HG03520 (cell line): ENCODE measurements at regions not wholly inside any gene's neighbourhood (a gene's known extent, or its start where the extent isn't known, plus 50 kb on each side); places are given as distances from the start of the nearest gene placed in this dataset.

Source experiments
- ATAC-seq: cut with Tn5 transposase; IDR thresholded peaks from one replicate; pipeline ENCODE4 v1.9.1; 2021; ENCODE audit warnings: mild to moderate bottlenecking, moderate library complexity; ENCODE audit not compliant: unreplicated experiment

DNA sequence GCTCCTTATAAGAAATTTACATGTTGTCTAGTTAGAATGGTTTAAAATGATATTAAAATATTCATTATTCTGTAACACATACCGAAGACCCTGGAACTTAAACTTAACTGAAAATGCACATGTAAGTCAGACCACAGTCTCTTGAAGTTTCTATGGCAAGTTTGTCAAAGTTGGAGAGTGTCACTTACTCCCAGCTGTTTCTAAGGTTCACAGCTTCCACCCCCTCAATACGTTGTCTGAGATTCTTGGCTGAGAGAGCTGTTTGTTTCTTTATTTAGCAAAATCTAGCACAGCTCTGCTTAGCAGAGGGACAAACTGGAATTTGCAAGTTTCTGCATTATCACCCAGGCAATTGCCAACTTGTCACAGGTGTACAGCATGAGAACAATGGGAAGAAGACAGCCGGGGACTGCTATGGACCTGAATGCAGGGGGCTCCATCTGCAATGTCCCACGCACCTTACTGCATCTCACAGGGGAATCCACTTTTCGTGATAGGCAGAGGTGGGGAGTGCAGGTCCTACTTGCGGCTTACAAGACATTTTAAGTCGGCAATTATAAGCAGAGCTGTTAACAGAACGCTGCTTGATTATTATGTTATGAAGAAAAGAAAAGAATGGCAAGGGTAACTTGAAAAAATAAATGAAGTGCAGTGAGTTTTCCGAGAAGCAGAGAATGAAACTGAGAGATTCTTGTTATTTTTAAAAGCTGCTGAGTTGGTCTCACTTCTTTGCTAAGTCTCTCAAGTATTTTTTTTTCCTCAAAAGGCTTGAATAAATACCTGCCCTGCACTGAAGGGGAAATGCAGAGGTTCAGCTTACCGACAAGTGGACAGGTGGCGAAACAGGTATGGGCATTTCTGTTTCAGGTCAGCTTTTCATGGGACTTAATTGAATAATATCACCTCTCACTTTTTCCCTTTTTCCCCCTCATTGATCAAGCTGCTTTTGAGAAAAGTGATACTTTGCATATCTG, 1072.1 kb upstream of the FANCL start:
- no peak for ATAC-seq

DNA sequence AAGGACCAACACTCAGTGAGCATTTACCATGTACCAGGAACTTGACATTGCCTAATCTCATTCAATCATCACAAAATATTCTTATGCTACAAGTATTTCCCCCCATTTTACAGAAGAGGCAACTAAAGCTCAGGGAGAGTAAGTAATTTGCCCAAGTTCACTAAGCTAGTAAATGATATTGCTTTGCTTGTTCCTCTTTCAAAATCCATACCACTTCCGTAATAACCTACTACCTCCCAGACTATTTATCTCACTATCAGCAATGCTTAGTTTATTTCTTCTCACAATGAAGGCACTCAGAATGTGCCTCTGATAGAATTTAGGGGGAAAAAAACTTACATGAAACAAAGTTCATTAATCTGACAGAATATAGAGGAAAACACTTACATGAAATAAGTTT, 1070.9 kb upstream of the FANCL start:
- ATAC-seq, result no peak

DNA sequence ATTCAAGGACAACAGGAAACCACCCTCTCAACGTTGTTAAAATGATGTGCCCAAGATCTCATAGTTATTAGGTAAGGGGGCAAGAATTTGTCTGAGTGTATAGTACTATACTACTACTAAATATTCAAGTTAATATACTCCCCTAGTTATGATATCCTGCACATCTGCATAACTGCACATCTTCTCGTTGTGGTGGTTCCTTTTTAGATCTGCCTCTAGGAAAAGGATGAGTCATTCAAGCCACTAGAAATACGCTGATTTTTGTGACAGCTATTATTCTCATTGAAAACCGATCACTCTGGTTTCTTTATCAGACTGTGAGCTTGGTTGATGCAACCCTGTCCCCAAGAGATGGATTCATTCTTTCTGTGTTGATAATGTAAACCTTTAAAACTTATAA, 1067.0 kb upstream of the FANCL start:
- no peak for ATAC-seq

DNA sequence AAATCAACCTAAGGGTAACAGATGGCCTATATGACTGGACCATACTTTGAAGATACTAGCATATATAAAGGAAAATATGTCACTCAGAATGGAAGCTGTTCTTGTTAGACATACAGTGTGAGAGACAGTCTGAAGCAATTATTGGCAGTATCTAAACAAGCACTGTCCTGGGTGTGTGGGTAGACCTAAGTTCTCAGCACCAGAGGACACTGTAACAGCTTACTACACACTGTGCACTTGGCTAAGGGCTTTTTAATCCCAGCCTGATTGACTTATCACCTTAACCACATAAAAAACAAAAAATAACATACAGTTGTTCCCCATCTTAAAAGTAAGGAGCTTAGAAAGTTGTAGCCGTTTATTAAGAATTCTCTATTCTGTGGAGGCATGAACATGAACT, 1066.1 kb upstream of the FANCL start:
- no peak for ATAC-seq

DNA sequence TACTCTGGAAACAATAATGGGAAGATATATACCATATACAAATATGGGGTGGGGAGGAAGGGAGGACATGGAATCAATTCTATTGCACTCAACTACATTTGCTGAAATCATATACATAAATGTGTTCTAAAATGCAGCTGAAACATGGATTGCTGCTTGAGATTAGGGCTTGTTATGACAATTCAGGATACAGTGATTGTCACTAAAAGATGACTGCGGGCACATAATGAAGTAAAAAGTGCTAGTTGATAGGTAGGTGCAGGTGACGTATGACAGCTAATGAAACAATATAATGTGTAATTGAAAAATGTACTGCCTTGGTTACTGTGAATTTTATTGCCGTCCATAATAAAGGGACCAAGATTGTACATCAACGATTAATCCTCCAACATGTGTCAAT, 1062.1 kb upstream of the FANCL start:
- no peak for ATAC-seq

DNA sequence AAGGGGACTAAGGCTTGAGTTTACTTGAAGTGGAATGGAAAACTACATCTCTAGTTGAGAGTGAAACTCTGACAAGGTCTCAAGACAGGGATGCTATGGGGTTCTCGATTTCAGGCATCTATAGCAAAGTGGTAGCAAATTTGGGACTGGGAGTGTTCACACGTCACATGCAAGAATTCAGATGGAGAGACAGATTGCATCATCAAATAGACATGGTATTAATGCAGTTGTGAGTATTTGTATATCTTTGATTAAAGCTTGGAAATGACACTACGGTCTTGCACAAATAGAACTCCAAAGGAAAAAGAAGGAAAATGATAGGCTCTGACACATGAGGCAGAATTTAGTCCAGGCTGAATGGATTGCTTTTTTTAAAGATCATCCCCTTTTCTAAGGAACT, 1061.6 kb upstream of the FANCL start:
- no peak for ATAC-seq

DNA sequence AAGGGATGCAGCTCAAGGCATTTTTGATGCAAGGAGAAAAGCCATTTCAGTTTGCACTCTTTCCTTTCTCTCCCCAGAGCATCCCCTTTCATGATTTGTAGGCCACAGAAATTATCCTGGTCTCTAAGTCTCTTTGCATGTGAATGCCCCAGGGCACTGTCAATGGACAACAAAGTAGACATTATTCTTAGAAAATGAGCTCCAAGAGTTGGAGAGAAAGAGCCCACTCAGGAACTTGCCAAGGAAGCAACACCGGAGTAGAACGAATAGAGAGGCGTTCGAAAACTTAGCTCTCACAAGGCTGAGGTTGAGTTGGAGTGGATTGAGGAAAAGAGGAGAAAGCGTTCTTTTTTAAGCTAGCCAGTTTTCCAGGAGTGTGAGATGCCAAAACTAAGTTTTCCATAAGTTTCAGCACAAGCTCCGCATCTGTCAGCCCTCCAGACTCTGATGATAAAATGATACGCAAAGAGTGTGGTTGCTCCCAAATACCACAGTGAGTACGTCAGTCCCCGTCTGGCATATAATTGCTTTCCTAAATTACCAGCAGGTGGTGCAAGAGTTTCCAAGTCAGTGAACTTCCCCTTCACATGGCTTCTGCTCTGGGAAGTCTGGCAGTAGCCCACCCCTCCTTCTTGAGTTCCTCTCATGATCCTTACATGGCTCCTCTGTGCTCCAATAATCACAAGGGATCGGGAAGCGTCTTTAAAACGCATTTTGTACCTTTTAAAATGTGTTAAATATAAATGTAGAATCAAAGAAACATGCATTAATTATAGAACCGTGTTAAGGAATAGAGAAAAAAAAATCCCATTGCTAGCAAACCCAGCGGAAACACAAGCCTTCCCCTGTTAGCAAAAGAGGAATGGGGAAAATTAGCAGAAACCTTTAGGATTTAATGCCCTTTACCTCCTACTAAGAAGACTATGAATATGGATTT, 1060.6 kb upstream of the FANCL start:
- no peak for ATAC-seq

DNA sequence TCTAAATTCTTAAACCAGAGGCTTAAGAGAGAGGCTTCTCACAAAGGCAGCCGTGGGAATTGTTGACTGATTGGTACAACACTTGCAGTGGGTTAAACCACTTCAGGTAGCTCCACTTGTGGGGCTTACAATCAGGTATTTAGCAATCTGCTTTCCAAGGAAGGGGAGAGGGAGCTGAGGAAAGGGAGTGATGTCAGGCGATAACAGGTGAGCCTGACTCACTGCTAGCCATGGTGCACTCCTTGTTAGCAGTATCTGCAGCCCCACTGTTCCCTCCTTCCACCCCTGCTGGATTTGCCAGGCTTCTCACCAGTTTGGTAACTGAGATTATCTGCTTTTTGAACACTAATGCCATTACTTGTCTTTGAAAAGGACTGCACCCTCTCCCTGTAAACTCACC, 1056.7 kb upstream of the FANCL start:
- ATAC-seq, result no peak

DNA sequence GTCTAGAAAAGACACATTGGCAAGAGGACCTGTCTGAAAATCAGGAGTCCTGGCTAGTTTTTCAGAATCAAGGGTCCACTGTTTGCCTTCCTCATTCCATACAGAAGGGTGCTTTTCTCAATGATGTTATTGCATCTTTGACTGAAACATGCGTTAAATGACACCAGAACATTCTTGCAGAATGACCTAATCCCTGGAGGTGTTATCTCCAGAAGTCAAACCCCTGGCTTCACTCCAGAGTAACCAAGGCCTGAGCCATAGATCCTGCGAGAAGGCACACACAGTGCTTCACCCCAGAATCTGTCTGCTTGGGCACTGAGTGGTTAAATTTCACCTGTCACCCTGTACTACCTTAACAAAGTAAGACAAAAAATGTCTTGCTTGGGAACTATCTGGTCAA, 1055.2 kb upstream of the FANCL start:
- ATAC-seq, result no peak

DNA sequence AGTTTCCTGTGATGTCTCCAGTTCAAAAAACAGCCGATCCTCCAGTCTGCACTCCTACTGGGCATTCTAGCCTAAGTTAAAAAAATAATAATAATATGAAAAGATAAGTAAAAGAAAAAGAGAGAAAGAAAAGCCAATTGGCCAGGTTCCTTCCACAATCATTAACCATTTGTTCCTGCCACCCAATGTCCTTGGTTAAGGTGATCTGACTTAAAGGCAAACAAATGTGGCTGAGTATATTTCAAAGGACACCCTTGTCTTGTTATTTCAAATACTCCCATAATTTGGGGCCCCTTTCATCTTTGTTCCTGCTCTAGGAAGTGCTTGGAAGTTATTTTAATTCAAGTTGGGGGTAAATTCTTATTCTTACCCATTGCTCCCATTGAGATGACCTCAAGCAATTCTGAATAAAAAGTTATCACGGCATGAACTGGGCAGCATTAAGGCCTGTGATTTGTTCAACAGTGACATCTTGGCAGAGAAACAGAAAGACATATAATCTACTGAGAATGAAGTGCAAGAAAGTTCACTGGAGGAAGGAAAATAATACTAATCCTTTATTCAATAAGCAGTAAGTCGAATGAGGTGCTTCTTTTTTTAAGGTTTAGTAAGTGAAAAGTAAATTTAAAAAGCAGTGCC, 1054.5 kb upstream of the FANCL start:
- ATAC-seq, result no peak

DNA sequence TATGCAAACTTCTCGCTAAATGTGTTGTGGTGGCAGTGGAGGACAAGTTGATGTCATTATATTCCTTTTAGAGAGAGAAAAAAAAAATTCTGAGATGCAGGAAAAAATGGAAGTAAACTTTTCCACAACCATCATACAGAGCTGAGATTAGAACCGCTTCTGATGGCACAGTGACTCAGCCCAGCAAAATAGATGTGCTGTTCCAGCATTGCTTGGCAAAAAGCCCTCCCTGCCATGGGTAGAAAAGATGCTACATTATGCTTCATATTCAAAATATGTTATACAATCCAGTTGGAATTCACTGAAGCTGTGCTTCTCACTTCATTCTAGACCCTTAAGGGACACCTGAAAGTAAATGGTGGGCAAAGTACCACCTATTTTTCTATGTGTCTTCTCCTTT, 1047.6 kb upstream of the FANCL start:
- ATAC-seq, result no peak

DNA sequence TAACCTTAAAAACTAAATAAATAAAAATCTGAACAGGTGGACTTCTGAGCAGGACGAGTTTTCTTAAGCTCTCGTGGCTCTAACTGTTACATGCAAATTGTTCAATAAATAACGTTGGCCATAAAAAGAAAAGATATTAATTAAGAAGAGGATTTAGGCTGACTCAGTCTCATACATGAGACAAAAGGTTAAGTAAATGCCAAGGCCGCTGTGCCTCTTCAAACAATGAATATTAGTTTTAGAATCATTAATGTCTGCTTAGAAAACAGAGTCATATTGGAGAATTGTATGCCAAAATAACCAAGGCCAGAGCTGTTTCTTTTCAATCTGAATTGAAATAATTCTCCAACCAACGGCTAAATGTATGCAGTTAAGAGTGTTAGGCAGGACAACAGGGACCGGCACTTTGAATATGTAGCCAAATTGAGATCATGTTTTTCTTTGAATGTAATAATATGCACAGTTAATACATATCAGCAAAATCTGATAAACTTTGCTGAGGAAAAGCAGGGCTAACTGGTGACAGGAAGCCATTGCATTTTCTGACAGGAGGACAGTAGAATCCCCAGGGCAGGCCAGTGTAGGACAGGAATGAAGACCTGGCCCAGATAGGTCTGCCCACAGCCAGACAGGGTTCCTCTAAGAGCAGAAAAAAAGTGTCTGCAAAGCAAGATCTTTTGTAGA, 1041.4 kb upstream of the FANCL start:
- ATAC-seq, result no peak

DNA sequence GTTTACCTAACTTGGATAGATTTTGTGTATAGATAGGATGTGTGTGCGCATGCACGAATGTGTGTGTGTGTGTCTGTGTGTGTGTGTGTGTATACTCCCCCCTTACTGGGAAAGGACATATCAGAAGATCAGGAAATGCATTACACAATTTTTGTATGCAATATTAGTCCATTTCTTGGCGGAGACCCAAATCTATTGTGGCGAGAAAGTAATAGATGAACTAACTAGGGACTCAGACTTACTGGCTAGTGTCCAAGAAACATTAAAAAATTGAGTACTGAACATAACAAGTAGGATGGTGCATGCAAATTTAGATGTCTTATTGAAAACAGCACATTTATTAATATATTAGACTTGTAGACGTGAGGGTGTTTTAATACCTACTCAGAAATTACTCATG, 1036.5 kb upstream of the FANCL start:
- ATAC-seq, result no peak

DNA sequence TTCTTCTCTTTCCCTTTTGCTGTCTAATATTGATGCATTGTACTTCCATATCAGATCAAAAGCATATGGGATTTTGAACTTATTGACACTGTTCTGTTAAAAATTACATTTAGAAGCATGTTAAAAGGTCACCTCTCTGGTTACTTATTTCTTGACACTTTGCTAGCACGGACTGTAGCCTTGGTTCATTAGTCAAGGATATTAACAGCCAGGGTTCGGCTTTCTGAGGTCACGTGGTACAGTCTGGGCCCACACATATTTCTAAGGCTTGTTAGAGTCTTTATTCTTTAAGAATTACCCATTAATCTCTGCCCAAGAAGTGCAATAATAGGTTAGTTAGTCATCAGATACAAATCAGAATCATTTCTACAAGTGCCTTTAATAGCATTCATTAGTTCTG, 1035.8 kb upstream of the FANCL start:
- no peak for ATAC-seq

DNA sequence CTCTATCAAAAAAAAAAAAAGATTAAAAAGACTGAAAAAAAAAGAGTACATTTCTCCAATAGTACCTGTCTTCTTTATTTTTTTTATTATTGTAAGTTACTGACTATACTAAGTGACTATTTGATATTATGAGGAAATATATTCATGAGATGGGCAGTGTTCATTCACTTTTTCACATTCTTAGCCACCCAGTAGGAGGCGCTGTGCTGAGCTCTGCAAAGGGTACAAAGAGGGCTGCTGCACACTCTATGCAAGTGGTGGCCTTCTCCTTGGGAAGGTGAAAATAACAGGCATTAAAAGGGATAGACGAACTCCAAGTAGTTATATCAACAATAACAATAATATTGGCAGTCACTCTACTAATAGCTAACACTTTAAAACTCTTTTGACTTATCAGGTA, 1034.9 kb upstream of the FANCL start:
- no peak for ATAC-seq

DNA sequence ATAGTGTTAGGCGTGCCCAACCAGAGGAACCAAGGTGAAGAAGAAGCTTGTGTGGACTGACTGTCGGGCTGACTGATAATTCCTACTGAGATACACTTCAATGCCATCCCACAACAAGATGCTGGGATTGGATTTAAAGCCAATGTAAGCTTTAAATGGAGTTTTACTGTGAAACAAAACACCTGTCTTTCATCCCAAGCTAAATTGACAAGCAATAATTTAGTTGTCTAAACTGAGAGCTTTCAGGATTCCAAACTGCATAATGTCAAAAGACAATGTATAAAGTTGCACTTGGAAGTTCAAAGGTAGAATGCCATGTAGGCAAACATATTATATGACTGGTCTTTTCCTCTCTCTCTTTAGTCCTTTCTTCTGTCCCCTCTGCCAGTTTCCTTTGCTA, 1025.3 kb upstream of the FANCL start:
- no peak for ATAC-seq

DNA sequence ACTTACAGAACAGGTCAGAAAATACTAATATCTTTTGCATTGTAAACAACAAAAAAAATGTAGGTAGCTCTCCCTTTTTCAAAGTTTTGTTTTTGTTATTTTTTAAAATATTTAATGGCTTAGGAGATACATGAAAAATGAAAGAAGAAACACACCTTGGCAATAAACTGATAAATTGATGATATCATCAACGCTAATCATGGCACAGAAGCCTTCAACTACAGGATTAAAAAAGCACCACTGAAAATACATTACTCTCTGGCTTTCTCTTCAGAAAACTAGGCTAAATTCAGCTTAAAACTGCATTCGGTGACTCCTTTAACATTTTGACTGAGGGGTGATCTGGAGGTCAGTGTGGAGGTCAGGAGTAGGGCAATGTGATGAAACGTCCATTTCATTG, 1018.8 kb upstream of the FANCL start:
- ATAC-seq, result no peak

DNA sequence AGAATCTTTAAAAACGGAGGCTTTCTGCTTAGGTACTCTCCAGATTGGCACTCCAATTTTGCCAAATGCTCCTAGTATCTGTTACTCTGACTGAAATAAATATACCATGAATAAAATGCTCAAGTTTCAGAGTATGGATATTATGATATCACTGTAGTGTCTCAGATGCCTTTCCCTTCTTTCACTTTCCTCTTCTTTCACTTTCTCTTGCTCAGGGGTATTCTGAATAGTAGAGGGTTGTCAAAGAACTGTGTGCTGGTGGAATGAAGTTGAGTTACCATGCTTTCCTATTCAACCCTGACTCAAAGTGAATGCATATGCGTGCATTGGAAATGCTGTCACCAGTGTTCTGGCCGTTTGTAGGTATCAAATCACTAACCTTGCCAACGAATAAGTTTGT, 1015.2 kb upstream of the FANCL start:
- no peak for ATAC-seq

DNA sequence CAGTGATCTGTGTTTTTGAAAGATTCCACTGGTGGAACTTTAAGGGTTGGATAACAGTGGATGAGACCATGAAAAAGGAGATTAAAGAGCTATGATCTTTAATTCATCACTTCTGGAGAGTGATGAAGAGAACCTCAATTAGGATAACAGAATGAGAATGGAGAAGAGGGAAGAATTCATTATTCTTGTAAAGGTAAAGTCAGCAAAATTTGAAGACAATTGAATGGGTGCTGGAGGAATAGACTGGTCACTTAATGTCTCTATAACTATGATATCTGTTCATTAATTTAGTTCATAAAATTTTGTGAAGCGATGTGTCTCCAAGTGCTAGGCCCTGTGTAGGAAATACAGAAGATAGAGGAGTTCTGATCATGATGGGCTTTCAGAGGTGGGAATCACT, 1013.2 kb upstream of the FANCL start:
- no peak for ATAC-seq

DNA sequence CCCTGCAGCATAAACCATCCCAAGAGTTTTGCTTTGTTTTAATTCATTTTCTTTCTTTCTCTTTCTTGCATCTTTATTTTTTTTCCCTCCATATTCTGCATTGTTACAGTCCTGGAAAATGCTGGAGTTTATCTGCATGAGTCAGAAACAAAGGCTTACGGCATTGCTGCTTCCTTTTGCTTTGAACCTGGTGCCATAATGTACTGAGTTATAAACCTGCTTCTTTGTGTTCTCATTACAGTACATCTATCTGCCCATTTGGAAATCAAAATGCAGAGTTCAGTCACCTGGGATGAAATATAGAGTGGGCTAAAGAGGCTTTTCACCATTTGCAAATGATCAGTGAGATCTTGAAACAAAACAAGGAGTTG, 1009.2 kb upstream of the FANCL start:
- ATAC-seq, result no peak
